ENCODE measurements at regions not wholly inside any gene's neighbourhood (a gene's known extent, or its start where the extent isn't known, plus 50 kb on each side); places are given as distances from the start of the nearest gene placed in this dataset.

GRCh38 chr3:105067361-105067760, 299.3 kb upstream of the ALCAM start:
- TF ChIP-seq EZH2 (IDR thresholded peaks at IDR 0.05), result no peak
- TF ChIP-seq CTCF (IDR thresholded peaks at IDR 0.05), result no peak
- TF ChIP-seq EZH2phosphoT487 (IDR thresholded peaks at IDR 0.05), result no peak

Measured in neural progenitor cell (in vitro differentiated cells).